ENCODE measurements at regions not wholly inside any gene's neighbourhood (a gene's known extent, or its start where the extent isn't known, plus 50 kb on each side); places are given as distances from the start of the nearest gene placed in this dataset.
A peak's percentile ranks its signal among the peaks of the same experiment; 100 is the strongest.

DNA sequence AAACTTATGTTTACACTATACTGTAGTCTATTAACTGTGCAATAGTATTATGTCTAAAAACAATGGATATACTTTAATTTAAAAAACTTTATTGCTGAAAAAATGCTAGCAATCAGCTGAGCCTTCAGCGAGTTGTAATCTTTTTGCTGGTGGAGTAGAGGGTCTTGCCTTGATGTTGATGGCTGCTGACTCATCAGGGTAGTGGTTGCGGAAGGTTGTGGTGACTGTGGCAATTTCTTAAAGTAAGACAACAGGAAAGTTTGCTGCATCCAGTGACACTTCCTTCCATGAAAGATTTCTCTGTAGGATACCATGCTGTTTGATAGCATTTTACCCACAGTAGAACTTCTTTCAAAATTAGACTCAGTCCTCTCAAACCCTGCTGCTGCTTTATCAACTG is 234.7 kb upstream of the CSF3R start:
- no peak for DNase-seq

DNA sequence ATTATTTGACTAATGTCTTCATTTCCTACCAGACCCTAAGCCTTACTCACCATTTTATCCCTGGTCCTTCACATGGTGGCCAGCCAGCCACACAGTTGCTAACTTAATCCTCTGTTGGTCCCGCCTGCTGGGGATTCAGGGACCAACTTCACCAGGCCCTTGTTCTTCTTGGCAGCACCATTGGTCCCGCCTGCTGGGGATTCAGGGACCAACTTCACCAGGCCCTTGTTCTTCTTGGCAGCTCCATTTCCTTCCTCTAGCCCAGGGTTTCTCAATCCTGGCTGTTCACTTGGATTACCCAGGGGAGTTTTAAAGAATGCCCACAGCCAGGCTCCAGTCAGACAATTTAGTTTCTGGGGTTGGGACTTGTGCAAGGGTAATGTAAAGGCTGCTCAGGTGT is 233.1 kb upstream of the CSF3R start:
- no peak for DNase-seq

- no peak for DNase-seq
Measured at GRCh38 chr1:36714301-36714700, 231.6 kb upstream of the CSF3R start.

DNA sequence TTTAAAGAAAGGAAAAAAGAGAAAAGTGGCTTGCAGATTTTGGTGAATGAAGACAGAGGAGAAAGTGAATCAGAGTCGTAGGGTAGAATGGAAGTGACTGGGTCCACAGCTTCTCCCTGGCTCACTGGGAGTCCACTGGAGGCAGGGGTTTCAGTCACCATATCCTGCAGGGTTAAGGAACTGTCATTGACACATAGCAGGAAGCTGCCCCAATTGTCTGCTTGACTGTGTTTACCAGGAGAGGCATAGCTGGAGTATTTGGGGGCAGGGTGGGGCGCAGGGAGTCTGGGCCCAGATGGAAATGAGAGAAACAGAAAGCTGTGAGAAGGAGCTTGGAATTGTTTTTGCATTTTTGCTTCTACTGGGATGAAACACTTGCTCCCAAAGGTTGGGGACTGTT is 228.8 kb upstream of the CSF3R start:
- DNase-seq = no peak

DNA sequence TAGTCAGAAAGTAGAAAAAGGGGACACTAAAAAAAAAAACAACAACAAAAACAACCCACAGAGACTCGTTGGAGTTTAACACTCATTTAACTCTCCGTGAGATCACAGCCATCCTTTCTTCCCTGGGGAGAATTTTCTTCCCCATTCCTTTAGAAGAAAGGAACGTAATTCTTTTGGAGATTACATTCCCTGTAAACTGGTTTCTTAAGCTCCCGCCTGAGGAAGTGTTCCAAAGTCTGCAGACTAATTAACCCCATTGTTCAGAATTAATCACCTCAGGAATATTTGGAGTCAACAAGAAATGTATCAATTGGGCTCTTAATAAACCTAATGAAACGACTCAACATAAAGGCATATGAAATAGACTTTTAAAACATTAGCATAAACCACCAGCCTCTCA is 228.2 kb upstream of the CSF3R start:
- no peak for DNase-seq

DNA sequence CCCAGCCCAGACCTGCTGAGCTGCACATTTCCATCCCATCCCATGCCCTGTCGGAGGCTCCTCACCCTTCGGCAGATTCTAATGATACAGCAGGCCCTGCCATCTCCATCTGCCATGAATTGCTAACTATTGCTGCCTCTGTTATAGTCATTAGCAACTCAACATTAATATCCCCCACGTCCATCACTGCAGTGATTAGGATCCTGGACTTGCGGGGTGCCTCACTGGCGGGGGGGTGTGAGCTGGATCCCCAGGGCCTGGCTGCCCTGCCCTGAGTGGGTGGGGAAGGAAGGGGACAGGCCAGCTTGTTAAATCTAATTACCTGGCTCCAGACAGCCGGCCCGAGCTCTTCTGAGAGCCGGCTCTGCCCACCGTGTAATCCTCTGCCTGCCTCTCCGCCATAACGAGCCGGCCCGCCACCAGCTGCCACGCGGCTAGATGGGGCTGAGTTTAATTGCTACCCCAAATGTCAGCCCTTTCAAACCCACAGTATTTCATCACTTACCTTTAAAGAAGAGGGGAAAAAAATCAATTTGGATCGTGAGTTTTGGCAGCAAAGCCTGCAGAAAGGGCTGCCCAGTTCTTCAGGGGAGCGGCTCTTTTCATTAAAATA is 227.3 kb upstream of the CSF3R start:
- no peak for DNase-seq

- DNase-seq = no peak
Measured at GRCh38 chr1:36708587-36708986, 225.9 kb upstream of the CSF3R start.

- DNase-seq = no peak
Measured at GRCh38 chr1:36707221-36707620, 224.5 kb upstream of the CSF3R start.

DNA sequence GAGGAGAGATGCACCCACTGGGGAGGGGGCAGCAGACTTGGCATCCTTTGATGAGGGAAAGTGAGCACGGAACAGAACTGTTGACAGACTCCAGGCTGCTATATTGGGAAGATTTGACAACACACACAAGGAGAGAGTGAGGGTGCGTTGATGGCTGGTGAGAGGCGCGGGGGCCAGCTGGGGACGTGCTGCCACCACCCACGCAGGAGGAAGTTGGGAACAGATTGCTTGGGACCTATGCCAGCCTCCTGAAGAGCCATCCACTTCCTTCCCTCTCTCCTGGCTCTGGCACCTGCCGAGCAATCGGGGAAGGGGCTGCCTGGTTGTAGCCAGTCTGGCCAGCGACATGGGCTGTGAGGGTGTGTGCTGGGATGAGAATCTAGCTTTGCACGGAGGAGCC is 223.7 kb upstream of the CSF3R start:
- no peak for DNase-seq

- DNase-seq = no peak
Measured at GRCh38 chr1:36705629-36706028, 222.9 kb upstream of the CSF3R start.

- peak; percentile 26 for DNase-seq
Measured at GRCh38 chr1:36703526-36704208, 221.0 kb upstream of the CSF3R start.

DNA sequence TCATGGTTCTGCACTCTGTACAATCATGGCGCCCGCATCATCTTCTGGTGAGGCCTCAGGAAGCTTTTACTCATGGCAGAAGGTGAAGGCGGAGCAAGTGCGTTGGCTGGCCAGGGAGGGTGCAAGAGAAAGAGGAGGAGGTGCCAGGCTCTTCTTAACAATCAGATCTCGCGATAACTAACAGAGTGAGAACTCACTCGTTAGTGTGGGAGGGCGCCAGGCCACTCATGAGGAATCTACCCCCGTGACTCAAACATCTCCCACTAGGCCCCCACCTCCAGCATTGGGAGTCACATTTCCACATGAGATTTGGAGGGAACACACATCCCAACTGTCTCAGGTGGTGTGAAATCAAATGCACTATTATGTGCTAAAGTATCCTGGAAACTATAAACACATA is 220.2 kb upstream of the CSF3R start:
- no peak for DNase-seq

GRCh38 chr1:36699113-36699911 is 216.6 kb upstream of the CSF3R start:
- no peak for DNase-seq

- DNase-seq = no peak
Measured at GRCh38 chr1:36697836-36698605, 215.3 kb upstream of the CSF3R start.

GRCh38 chr1:36696261-36696940 is 213.7 kb upstream of the CSF3R start:
- no peak for DNase-seq

- no peak for DNase-seq
Measured at GRCh38 chr1:36693603-36694002, 210.9 kb upstream of the CSF3R start.

GRCh38 chr1:36693161-36693525 is 210.4 kb upstream of the CSF3R start:
- DNase-seq = no peak

DNA sequence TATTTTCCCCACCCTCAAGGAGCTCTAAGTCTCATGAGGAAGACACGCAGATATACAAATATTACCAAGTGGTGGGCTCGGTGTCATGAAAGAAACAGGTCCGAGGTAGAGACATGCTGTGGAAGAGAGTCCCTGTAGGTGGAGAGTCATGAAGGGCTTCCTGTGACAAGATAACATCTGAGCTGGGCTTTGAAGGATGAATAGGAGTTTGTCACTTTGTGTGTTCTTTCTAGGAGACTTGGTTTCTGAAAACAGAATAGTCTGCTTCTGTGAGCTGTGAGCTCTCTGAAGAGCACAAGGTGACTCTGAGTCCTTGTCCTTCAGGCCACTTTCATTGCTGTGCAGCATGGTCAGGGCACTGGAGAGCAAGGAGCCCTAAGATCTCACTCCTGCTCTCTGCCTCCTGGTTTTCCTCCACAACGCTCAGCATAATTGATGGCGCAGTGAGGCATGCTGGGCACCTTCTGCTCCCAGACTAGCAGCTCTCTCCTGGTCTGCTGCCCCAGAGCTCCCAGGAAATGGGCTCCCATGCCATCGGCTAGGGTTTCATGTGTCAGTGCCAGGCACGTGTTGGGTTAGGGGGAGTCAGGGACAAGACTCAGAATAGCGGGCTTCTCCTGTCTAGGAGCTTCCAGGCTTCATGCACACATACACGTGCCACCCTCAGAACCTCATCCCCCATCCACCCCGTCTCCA is 209.9 kb upstream of the CSF3R start:
- no peak for DNase-seq

DNA sequence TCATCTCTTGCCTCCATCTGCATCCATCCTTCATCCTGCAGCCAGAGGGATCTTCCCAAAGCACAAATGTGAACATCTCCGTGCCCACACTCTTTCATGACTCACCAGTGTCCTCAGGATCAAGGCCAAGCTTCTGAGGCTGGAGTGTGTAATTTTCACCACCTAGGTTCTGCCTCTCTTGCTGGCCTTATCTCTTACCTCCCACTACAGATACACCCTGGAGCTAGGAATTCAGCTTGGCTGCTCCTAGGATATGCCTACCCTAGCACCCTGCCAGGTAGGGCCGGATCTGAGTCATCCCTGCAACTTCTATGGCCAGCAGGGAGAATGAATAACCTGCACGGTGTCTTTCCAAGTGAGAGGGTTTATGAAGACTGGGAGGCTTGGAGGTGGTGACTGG is 208.7 kb upstream of the CSF3R start:
- DNase-seq = no peak

GRCh38 chr1:36689992-36690391 is 207.3 kb upstream of the CSF3R start:
- DNase-seq = no peak

DNA sequence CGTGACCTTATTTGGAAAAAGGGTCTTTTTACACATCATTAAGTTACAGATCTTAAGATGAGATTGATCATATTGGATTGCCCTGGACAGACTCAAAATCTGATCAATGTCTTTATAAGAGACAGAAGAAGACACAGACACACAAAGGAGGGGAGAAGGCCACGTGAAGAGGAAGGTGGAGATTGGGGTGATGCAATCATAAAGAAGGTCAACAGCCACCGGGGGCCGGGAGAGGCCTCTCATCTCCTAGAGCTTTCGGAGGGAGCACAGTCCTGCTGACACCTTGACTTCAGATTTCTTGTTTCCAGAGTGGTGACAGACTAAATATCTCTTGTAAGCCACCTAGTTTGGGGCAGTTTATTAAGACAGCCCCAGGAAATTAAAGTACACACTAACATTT is 204.6 kb upstream of the CSF3R start:
- no peak for DNase-seq

GRCh38 chr1:36675931-36676562 is 193.3 kb upstream of the CSF3R start:
- no peak for DNase-seq
